ENCODE measurements at regions not wholly inside any gene's neighbourhood (a gene's known extent, or its start where the extent isn't known, plus 50 kb on each side); places are given as distances from the start of the nearest gene placed in this dataset.

DNA sequence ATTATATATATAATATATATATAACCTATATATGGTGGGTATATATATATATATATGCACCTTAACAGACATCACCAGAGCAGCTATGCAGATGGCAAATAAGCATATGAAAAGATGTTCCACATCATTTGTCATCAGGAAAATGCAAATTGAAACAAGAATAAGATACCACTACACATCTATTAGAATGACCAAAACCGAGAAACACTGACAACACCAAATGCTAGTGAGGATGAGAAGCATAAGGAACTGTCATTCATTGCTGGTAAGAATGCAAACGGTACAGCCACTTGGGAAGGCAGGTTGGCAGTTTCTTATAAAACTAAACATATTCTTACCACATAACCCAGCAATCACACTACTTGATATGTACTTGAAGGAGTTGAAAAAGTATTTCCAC is 219.8 kb upstream of the PRMT6 start:
- no peak for DNase-seq

DNA sequence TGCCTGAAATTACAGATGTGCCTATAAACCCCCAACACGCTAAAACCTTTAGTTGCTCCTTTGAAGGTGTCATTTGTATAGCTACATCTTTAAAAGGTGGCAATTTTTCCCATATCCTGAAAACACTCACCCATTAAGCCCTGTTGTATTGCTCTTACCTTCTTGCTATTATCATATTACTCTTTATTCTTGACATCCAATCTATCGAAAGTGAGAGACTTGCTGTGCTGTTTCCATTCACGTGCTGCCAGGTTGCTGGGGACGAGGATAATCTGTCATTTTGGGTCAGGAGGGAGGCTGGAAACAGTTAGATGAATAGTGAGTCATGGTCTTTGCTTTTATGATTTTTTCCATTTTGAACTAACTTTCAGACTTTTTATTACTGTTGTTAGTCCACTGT is 213.0 kb upstream of the PRMT6 start:
- DNase-seq: no peak

DNA sequence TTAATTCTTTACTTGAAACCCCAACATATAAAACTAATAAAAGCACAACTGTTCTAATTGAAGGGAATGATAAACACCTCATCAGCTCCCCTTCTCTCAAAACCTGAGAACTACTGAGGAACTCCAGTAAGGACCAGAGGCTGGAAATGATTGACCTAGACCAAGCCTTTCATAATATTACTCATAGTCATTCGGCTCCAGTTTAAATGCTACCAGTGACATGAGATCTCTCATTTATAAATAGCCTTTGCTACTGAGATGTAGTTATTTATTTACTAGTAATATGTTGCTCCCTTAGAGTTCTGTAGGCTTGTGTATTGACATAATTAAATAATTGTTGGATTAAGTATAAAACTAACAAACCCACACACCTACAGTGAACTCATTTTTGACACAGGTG is 209.8 kb upstream of the PRMT6 start:
- no peak for DNase-seq

DNA sequence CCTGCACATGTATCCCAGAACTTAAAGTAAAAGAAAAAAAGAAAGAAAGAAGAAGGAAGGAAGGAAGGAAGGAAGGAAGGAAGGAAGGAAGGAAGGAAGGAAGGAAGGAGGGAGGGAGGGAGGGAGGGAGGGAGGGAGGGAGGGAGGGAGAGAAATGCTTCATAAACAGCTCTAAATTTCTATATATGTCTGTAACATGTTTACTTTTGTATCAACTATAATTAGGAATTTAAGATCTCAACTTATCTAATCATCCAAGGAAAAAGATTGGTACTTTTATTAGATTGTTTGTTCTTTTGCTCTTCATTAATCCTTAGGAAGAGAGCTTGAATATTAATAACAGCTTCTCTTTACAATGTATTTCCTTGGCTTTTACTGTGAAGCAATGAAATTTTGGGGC is 195.4 kb upstream of the PRMT6 start:
- no peak for DNase-seq

GRCh38 chr1:106868828-106869227 is 187.6 kb upstream of the PRMT6 start:
- DNase-seq: no peak

- no peak for DNase-seq
Measured at GRCh38 chr1:106875622-106876021, 180.9 kb upstream of the PRMT6 start.

DNA sequence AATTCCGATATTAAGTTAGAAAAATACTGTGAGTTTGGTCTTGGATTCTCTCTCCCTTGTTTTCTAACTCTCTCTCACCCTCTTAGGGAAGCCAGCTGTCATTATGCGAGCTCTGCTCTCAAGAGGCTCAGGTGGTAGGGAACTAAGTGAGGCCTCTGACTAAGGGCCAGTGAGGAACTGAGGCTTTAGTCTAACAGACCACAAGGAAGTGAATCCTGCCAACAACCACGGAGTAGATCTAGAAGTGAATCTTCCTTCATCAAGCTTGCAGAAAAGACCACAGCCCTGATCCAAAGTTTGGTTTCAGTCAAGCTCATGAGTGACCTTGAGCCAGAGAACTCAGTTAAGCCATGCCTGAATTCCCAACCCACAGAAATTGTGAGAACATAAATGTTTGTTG is 180.1 kb upstream of the PRMT6 start:
- no peak for DNase-seq

DNA sequence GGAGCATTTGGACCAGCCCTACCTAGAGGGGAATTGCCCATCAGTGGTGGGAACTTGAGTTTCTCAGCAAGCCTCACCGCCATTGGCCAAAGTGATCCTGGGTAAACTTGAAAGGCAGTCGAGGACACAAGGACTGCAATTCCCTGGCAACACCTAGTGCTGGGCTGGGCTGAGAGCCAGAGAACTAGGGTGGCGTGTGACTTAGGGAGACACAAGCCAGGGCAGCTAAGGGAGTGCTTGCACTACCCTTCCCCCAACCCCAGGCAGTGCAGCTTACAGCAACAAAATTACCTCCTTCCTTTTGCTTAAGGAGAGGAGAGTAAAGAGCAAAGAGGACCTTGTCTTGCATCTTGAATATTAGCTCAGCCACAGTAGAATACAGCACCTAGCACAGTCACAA is 176.9 kb upstream of the PRMT6 start:
- DNase-seq: no peak

GRCh38 chr1:106880226-106880625 is 176.2 kb upstream of the PRMT6 start:
- DNase-seq: no peak

DNA sequence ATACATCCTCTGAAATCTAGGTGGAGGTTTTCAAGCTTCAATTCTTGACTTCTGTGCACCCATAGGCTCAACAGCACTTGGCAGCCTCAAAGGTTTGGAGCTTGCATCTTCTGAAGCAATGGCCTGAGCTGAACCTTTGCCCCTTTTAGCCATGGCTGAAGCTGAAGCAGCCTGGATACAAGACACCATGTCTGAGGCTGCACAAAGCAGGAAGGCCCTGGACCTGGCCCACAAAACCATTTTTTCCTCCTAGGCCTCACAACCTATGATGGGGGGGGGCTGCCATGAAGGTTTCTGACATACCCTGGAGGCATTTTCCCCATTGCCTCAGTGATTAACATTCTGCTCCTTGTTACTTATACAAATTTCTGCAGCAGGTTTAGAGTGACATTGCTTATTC is 173.3 kb upstream of the PRMT6 start:
- DNase-seq: no peak

DNA sequence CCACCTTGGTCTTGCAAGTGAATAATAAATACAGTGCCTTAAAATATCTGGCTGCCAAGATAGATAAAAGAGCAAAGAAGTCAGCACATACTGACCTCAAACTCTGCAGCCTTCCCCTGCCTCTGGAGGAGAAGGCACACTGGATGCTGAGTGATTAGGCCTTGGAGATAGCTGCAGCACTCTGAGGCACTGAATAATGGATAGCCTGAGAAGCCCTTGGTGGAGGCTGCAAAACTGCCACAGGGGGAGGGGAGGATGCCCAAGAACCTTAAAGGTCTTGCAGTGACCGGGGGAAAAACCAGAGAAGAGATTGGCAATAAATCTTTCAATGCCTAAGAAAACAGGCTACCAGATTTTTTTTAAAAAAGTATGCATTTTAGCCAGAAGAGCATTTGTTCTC is 167.4 kb upstream of the PRMT6 start:
- no peak for DNase-seq

GRCh38 chr1:106889583-106889982 is 166.9 kb upstream of the PRMT6 start:
- DNase-seq: no peak

GRCh38 chr1:106897976-106898375 is 158.5 kb upstream of the PRMT6 start:
- DNase-seq: no peak

GRCh38 chr1:106899644-106900043 is 156.8 kb upstream of the PRMT6 start:
- DNase-seq: no peak

- no peak for DNase-seq
Measured at GRCh38 chr1:106907795-106908194, 148.7 kb upstream of the PRMT6 start.

DNA sequence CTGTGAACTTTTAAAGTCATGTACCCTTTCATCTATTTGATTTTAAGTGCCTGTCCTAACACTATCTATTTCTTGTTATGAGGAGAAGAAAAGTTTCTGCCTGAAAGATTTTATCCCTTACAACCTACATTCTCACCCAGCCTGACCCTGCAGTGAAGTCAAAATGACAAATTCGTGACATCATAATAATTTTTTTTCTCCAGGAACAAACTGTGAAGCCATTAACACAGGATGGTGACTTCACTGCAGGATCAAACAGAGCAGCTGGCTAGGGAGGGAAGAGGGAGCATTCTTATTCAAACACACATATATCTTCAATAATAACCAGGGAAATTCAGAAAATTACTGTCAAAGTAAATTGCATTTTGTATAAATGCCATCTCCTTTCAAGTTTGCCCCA is 147.8 kb upstream of the PRMT6 start:
- DNase-seq: no peak

DNA sequence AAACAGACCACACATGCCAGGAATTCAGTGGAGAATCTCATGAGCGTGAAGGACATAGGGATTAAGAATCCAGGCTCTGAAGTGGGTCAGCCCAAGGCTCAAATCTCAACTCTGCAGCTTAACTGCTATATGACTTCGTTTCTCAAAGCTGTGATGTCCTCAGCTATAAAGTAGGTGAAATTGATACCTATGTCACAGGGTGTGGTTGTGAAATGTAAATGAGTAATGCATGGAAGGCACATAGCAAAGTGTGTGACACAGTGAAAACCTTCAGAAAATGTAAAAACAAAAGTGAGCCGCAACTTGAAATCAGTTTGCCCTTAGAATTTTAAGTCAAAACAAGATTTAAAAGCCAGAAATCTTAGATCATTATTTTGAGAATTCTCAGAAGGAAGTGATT is 145.7 kb upstream of the PRMT6 start:
- DNase-seq: no peak

GRCh38 chr1:106912131-106912530 is 144.3 kb upstream of the PRMT6 start:
- DNase-seq: no peak

GRCh38 chr1:106921186-106921585 is 135.3 kb upstream of the PRMT6 start:
- no peak for DNase-seq

DNA sequence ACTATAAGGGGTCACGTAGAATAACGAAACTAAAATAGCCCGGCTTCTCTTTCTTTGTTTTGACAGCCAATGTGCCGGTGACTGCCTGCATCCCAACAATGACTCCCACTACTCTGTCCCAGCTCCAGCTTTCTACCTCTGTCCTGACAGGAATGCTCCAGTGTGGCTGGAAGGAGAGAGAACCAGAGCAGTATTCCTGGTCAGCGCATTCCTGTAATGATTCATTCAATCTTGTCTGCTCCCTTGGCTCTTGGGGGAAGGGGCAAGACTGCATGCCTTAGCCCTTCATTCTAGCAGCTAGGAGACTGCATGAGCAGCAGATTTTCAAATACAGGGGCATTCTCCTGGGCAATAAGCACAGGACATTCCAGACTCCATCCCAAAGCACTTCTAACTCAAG is 132.1 kb upstream of the PRMT6 start:
- DNase-seq: no peak

GRCh38 chr1:106925750-106926149 is 130.7 kb upstream of the PRMT6 start:
- DNase-seq: no peak

DNA sequence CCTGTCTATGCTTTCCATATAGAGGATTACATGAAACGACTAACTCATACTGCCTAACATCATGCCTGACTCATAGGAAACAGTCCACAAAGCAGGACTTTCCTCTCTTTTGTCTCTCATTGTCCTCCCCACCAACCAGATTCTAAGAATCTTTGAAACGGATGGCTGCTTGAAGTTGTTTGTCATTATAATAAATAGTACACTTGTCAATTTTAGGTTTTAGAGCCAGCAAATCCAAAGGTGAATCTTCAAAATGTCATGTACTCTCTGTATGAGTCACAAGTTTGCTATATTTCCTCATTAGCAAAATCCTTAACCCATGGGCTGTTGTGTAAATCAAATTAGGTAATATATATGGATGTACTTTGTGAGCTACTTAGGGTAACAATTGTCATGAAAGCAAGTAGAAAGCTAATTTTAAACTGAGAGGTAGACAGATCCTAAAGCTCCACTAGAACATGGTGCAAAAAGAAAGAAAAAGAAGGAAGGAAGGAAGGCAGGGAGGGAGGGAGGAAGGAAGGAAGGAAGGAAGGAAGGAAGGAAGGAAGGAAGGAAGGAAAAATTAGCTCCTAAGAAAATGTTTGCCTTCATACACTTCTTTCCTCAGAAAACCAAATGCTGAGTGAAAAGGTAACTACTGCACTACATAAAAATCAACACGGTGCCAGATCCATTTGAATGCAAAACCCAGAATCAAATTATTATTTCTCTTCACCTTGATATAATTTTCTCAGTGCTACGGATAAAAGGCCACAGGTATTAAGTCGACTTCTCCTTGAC is 129.5 kb upstream of the PRMT6 start:
- no peak for DNase-seq

DNA sequence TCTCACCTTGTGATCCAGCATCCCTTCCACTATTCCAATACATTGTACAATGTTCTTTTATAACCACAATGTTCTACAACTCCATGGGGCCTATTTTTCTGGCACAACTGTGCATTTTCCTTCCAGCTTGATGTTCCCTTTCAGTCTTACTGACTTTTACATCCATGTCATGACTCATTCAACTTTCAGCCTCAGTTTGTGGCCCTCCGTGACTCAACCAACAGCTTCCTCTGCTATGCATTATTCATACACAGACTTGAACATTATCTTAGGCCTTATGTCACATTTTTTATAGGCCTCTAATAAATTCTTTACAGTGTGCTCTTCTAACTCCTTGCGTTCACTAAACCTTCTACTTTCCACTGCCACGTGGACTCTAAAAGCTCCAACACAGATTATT is 119.4 kb upstream of the PRMT6 start:
- no peak for DNase-seq

DNA sequence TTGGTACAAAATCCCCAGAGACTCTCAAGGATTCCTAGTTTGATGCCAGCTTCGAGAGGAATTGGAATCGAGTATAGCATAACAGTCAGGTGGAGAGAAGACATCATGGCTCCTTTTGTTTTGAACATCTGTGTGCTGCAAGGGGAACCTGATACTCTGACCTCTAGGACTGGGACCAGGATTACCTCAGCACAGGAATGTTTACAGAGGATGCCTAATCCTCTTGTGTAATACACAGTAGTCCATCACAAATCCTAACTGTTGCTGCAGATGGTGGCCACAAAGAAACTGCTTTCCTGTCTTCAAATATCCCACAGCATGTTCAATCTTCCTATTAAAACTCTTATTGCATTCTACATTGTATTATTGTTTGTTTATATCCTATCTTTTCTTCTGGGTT is 111.8 kb upstream of the PRMT6 start:
- DNase-seq: no peak

- no peak for DNase-seq
Measured at GRCh38 chr1:106952776-106953175, 103.7 kb upstream of the PRMT6 start.

Data from NCI-H1417 treated with DMSO at 0.1 percent for 48 hours (cell line).